C1 segment of cervical spinal cord (tissue), 14 donors: ENCODE measurements at regions not wholly inside any gene's neighbourhood (a gene's known extent, or its start where the extent isn't known, plus 50 kb on each side); places are given as distances from the start of the nearest gene placed in this dataset.
"Not testable (repeated sequence)": the region's sequence is repeated elsewhere in the genome, so short reads cannot be mapped to it uniquely, and the experiment has no call there.

Source experiments
- DNase-seq, 14 donors: peaks; one replicate each; lab custom pipeline; 2025; lab: John Stamatoyannopoulos, UW

GRCh38 chr2:878245-878930 lies 72.3 kb upstream of the SNTG2 start:
- no peak for DNase-seq

DNA sequence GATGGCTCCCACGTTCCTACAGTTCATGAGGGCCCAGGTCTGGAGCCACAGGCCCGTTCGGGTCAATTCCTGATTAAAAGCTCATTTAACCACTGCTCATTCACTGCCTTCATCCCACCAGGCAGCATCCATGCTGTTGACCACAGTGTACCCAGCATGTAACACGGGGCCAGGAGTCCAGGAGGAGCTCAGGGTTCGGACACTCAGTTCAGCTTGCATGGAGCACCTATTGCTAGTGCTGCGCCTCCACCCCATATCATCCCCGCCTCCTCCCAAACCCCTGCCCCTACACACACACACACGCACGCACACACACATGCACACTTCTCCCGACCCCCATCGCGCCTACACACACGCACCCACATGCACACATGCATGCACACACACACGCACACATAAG lies 72.9 kb upstream of the SNTG2 start:
- DNase-seq = no peak

GRCh38 chr2:875687-876615 lies 74.7 kb upstream of the SNTG2 start:
- DNase-seq = no peak

- no peak for DNase-seq
Measured at GRCh38 chr2:873651-874580, 76.7 kb upstream of the SNTG2 start.

- DNase-seq = no peak
Measured at GRCh38 chr2:873027-873426, 77.6 kb upstream of the SNTG2 start.

DNA sequence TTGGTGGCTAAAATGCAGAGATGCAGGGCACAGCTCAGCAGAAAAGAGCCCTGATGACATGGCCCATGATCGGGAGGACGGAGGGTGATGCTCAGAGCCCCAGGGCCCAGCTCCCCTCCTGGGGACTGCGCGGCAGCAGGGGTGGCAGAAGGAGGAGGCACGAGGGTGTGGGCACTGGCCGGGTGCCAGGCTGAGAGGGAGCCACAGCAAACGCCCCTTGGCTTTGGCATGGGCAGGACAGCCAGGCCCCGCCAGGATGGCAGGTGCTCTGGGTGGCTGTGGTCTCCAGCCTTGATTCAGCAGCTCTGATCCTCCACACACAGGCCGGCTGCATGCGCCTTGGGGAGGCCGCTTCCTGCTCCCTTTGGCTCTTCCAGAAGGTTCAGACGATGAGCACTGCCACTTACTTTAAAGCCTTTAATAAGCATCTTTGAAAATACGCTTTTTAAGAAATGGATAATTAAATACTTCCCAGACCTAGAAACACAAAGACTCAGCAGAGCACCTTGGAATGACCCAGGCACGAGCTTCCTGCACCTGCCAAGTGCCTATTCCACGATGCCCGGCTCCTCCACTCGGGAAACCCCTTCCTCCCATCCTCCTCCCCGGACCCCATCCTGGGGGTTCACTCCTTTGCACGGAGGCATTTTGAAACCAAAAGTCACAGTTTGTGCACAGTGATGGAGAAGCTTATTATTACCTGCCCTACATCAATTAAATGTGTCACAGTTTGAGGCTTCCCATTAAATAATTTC lies 78.5 kb upstream of the SNTG2 start:
- DNase-seq = no peak

GRCh38 chr2:871175-871727 lies 79.4 kb upstream of the SNTG2 start:
- no peak for DNase-seq

GRCh38 chr2:870426-870825 lies 80.2 kb upstream of the SNTG2 start:
- no peak for DNase-seq

DNA sequence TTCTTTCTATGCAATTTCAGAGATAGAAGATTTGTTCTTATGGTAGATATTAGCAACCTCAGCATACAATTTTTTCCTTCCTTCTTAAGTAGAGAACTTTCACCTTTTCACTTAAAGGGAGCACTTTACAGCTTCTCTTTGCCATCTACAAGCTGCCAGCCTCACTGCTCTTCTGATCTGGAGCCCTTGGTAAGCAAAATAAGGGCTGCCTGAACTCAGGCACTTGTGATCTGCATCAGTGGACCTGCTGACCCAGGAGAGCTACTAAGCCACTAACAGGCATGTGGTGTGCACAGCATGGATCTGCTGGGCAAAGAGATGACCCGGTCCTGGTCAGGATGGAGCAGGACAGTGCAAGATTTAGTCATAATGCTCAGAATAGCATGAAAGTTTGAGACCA lies 80.8 kb upstream of the SNTG2 start:
- no peak for DNase-seq

DNA sequence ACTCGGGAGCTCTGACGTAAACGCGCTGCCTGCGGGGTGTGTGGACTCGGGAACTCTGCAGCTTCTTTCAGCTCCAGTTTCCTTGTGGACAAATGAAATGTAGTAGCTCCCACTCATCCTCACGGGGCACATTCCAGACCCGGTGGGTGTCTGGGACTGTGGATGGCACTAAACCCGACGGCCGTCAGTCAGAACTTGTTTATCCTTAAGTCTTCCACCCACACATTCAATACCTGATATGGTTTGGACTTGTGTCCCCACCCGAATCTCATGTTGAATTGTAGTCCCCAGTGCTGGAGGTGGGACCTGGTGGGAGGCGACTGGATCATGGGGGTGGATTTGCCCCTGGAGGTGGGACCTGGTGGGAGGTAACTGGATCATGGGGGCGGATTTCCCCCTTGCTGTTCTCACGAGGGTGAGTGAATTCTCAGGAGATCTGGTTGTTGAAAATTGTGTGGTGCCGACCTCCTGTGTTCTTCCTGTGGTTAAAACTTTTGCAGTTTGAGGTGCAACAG lies 81.2 kb upstream of the SNTG2 start:
- DNase-seq = no peak

DNA sequence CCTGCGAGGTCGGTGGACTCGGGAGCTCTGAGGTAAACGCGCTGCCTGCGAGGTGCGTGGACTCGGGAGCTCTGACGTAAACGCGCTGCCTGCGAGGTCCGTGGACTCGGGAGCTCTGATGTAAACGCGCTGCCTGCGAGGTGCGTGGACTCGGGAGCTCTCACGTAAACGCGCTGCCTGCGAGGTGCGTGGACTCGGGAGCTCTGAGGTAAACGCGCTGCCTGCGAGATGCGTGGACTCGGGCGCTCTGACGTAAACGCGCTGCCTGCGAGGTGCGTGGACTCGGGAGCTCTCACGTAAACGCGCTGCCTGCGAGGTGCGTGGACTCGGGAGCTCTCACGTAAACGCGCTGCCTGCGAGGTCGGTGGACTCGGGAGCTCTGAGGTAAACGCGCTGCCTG lies 81.8 kb upstream of the SNTG2 start:
- DNase-seq = not testable (repeated sequence)

DNA sequence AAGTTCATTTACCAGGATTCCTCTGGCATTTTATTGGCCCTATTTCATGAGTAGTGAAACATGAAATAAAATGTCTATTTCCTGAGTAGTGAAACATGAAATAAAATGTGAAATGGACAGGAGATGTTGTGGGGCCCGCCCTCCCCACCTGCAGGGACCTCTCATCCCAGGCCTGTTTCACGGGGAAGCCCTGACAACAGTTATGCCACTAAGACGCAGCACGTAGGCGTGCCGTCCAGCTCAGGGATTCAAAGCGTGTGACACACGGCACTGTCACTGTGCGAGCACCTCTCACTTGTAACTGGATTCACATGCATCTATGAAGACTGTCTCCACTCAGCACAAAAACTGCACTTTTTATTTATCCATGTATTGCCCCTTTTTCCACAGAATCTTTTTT lies 83.4 kb upstream of the SNTG2 start:
- DNase-seq = no peak

GRCh38 chr2:866887-867286 lies 83.8 kb upstream of the SNTG2 start:
- DNase-seq = no peak

DNA sequence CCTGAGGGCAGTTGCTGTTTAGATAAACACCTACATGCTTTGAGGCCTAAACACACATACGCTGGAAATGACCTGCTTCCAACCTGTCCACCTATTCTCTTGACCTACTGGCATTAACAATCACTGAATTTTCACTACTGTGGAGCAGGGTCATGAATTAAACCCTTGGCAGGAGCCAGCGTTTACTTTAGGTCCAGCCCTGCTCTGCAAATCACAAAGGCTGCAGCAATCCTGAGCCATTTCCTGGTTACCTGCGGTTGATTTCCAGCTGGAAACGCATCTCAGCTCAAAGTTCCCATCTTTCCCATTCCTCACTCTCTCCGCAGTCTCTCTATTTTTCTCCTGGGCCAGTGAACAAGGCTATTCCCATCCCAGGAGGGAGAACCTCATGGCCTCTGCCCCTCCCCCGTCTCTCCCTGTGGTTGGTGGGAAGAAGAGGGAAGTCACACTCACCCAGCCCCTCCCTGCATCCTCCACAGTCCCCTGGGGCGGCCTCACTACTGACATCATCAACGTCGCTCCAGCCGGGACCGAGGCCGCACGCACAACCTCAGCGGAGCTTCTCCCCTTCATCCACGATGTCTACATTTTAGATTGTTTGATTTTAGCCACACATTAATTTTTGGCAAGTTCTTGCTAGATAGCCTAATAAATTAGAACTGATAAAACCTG lies 84.5 kb upstream of the SNTG2 start:
- no peak for DNase-seq

DNA sequence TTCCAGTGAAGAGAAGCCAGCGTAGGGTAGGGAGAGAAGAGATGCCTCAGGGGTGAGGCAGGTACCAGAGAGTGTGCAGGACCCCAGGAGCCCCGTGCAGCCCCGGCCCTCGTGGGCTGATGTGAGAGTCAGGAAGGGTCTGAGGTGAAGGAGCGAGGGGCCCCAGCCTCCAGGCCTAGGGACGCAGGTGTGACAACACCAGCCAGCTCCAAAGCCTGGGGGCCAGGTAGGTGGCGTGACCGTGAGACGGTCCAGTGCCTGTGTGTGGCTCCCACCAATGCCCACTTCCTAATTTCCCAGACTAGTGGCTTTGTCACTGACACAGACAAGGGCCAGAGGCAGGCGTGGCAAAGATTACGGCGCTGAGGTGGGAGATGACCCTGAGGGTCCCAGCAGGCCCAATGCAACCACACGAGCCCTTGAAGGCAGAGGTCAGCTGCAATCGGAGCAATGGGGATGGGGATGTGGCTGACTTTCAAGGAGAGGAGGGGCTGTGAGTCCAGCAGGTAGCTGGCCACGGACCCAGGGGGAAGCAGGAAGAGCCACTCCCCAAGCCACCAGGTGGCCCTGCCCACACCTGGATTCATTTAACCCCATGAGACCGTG lies 86.0 kb upstream of the SNTG2 start:
- DNase-seq = no peak

GRCh38 chr2:863732-864450 lies 86.8 kb upstream of the SNTG2 start:
- DNase-seq = no peak

GRCh38 chr2:862731-863466 lies 87.8 kb upstream of the SNTG2 start:
- no peak for DNase-seq

DNA sequence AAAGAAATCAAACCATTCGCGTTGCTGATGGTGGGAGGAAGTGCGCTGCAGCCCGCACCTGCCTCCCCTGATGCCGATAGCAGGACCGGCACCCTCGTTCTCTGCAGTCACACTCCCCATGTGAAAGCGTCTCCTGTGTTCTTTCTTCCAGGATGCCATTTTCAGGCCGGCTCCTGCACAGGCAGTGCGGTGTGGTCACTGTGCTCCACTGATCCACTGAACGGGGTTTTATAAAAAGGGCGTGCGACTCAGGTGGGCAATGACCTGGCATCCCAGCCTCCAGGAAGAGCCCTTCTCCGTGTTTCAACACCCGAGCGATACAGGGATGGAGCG lies 88.3 kb upstream of the SNTG2 start:
- DNase-seq = no peak
